NCI-H1417 treated with DMSO at 0.1 percent for 48 hours (cell line): ENCODE measurements at regions not wholly inside any gene's neighbourhood (a gene's known extent, or its start where the extent isn't known, plus 50 kb on each side); places are given as distances from the start of the nearest gene placed in this dataset.

Source experiments
- DNase-seq: peaks from one replicate; lab custom pipeline; 2025; lab: John Stamatoyannopoulos, UW

DNA sequence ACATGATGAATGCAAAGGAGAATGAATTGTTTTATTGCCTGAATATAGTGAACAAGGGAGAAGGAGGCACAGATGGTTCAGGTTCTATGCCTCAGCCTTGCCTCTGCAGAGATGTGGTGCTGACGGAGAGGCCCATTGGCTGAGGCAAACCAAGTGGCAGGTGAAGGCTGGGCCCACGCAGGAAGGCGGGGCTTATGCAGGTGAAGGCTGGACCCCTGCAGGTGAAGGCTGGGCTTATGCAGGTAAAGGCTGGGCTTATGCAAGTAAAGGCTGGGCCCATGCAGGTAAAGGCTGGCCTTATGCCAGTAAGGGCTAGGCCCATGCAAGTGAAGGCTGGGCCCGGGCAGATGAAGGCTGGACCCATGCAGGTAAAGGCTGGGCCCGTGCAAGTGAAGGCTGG, 414.7 kb downstream of the LRATD1 start:
- no peak for DNase-seq

DNA sequence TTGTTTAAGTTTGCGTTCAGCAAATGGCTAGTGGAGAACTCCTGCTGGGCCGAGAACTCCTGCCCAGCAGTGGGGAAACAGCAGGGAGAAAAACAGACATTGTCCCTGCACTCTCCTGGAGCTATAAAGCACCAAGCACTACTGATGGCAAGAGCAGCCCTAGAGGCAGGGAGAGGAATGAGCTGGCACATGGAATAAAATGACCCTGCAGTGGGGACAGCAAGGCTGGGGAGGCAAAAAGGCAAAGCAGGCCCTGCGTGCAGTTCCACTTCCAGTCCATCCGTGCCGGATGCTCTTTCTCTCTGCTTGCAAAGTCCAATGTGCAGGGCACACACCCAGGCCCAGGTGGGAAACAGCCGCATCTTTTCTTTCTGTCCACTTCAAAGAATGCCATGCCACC, 415.5 kb downstream of the LRATD1 start:
- DNase-seq: no peak

DNA sequence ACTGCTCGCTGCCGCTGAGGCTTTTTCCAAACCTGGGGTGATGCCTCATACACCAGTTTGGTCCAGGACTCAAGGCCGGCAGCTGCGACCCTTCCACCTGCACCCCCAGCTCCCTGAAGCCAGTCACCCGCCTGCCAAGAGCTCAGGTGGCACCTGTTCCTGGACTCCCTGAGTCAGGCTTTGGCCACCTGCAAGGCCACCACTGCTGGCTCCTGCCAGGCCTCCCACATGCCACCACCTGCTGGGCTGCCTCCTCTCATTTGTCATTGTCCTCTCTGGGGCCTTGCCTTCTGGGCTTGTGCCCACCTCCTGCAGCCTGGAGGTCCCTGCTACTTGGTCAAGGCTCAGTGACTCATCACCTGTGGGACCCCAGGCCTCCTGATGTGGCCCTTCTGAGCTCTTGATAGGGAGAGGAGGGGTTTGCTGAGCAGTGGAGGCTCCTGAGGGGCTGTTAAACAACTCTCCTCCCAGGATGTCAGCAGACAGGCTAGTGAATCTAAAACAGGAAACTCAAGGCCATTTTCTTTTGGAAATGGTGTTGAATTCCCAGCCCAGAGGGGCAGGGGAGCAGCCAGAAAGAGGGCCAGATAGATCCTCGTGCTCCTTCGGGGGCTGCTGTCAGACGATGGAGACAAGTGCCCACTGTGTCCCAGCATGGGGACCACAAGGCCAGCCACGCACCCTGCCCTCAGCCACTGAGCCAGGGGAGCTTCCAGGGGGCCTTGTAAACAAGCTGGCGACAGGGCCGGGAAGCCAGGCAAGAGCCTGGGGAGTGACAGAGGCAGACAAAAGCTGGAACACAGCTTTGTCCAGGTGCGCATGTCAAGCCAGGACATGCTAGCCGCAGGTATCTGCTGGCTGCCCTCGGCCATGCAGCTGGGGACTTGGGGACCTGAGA, 416.8 kb downstream of the LRATD1 start:
- DNase-seq: peak; percentile 4

DNA sequence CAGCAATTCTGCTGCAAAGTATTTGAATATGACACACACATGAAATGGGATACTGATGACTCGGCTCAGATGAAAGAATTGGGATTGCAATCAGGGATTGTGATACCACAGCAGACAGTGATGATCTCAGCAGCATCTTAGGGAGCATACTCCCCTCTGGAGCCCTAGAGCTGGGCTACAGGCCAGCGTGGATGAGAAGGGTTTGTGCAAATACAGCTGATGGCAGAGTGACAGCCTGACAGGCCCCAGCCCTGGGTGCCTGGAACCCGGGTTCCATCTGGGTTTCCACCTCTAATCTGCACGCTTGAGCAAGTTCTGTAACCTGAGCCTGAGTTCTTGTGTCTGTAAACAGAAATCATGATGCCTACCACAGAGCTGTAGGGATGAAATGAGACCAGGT, 418.0 kb downstream of the LRATD1 start:
- peak; percentile 56 for DNase-seq

DNA sequence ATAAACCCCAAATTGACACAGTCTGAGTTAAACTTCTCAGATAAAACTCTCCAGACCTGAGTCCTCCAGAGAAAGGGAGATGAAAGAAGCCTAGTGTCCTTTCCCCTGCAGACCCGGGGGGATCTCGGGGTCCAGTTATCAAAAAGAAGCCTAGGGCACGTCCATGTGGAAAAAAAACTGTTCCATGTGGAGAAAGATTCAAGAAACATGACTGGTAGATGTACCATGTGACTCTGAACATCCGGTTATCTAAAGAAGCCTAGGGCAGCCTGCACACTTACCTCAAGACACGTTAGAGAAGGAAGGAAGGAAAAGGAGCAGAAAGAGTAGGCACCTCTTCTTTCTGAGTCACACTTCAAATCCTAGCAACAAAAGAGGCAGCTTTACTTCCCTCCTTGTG, 421.0 kb downstream of the LRATD1 start:
- no peak for DNase-seq

DNA sequence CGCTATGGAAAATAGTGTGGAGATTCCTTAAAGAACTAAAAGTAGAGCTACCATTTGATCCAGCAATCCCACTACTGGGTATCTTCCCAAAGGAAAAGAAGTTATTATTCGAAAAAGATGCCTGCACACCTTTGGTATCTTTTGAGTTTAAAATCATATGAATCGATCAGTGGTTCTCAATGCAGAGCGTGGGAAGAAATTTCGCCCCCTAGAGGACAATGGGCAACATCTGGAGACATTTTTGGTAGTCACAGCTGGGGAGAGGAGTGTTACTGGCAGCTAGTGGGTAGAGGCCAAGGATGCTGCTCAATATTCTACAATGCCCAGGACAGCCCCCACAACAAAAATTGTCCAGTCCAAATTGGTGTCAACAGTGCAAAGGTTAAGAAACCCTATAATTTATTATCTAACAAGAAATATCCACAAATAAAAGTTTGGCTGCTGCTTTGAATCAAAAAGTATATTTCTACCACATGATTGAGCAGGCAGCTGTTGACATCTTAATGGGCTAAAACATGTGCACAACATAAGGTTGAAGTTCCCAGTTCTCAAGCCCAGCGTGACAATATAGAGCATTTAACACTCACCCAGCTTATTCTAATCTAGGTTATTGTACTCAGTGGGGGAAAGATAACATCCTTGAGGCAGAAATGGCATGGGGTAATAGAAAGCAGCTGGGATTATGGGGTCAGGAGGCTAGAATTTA, 425.7 kb downstream of the LRATD1 start:
- no peak for DNase-seq

DNA sequence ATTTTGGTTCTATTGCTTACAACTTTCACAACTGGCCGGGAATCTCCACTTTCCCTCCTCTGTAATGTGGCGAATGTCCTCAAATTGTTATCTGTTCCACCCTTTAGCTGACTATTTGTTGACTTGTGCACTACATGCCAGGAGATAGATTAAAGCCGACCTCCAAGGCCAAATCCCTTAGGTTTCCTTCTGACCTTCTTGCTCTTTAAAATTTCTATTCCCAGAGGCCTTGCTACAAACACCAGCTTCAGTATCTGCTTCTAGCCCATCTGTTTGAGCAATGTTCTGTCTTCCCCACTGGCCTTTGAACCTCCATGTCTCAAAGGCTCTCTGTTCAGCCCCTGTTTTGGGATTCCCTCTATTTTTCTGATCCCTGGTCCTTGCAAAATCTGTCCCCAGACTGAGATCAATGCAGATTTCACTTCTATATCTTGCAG, 426.2 kb downstream of the LRATD1 start:
- DNase-seq: no peak

DNA sequence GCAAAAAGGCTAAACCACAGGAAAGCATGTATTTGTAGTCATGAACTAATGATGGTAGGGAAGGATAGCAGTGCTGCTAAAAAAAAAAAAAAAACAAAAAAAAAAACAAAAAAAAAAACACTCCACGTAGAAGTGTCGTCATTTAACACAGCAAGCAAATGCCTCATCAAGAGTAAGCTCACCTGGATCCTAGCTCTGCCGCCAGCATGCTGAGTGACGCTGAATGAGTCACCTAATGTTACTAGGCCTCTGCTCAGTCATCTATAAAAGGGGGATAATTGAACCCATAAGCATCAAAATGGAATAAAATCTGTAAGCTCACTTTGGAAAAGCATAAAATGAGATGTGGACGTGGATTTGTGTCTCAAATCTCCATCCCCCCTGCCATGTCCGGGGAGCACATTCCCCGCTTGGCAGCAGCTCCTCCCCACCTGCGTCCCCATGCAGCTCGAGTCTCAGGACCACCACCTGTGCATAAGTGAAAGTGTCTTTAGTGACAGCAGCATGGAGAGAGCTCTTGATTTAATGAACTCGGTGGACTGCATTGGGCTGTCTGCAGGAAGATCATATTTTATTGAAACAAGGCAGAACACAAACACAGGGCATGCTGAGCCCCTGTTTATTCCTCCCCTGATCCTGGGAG, 427.5 kb downstream of the LRATD1 start:
- peak; percentile 14 for DNase-seq

DNA sequence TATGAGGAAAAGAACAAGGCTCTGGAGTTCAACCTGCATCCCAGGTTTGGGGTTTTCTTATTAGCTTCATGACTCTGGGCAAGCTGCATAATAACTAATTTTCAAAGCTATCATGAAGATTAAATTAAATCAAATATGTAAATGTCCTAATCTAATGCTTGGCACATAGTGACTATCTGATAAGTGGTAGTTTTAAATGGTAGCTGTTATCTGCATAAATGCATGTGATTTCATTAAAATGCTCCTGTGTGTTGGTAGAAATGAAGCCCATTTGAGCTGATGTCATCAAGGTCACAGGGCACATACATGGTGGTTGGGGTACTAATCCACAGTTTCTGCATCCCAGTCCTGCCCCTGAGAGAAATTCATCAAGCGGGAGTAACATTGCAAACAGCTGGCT, 428.8 kb downstream of the LRATD1 start:
- DNase-seq: no peak

DNA sequence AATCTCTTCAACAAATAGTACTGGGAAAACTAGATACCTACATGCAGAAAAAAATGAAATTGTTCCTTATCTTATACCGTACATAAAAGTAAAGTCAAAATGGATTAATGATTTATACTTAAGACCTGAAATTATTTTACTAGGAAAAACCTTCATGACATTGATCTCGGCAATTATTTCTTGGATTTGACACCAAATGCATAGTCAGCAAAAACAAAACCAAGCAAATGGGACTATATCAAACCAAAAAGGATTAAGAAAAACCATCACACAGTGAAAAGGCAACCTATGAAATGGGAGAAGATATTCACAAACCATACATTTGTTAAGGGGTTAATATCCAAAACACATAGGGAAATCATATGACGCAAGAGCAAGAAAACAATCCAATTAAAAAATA, 433.6 kb downstream of the LRATD1 start:
- DNase-seq: no peak

DNA sequence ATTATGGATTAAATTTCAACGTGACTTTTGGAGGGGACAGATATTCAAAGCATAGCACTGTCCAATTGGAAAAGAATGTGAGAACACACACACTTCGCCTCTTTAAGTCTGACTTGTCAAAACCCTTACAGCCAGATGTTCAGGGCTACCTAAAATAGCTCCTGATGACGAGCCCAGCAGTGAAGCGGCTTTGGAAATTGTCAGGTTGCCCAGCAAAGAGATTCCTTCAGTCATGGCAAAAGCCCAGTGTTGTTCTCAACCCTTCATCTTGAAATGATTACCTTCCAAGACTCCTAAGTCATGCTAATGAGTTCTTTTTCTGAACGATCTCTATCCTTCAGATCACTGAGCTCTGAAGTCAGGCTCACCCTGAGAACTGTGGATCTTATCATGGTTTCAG, 436.6 kb downstream of the LRATD1 start:
- DNase-seq: no peak

DNA sequence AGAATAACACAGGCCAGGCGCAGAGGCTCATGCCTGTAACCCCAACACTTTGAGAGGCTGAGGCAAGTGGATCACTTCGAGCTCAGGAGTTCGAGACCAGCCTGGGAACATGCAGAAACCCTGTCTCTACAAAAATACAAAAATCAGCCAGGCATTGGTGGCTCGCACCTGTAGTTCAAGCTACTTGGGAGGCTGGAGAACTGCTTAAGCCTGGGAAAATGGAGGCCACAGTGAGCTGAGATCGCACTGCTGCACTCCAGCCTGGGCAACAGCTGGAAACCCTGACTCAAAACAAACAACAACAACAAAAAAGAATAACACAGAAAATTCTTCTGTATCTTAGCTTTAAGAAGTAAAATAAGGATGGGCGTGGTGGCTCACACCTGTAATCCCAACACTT, 440.3 kb downstream of the LRATD1 start:
- no peak for DNase-seq

DNA sequence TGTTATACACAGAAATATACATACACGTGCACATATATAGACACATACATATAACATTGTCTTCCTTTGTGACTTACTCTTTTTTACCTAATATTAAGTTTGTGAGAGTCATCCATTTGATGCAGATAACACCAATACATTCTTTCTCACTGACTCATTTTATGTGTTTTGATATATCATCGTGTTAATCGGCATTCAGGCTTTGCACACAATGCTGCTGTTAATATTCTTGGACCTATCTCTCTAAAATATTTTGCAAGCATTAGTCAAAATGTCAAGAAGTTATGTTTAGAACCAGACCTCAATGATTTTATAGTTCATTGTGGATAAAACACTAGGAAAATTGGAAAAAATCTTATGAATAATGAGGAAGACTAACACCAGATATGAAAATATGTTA, 441.1 kb downstream of the LRATD1 start:
- DNase-seq: no peak

DNA sequence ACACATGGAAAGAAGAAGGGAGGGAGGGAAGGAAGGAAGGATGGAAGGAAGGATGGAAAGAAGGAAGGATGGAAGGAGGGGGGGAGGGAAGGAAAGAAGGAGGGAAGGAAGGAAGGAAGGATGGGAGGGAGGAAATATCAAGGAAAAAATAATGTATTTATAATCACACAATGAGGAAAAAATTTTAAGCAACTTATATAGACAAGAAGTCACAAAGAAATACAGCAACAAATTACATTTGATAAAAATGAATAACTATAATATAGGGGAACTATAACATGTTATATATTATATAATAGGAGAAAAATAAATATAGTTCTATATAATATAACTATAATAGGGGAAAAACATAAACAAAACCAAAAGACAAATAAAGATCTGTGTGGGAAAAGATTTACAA, 441.8 kb downstream of the LRATD1 start:
- no peak for DNase-seq

DNA sequence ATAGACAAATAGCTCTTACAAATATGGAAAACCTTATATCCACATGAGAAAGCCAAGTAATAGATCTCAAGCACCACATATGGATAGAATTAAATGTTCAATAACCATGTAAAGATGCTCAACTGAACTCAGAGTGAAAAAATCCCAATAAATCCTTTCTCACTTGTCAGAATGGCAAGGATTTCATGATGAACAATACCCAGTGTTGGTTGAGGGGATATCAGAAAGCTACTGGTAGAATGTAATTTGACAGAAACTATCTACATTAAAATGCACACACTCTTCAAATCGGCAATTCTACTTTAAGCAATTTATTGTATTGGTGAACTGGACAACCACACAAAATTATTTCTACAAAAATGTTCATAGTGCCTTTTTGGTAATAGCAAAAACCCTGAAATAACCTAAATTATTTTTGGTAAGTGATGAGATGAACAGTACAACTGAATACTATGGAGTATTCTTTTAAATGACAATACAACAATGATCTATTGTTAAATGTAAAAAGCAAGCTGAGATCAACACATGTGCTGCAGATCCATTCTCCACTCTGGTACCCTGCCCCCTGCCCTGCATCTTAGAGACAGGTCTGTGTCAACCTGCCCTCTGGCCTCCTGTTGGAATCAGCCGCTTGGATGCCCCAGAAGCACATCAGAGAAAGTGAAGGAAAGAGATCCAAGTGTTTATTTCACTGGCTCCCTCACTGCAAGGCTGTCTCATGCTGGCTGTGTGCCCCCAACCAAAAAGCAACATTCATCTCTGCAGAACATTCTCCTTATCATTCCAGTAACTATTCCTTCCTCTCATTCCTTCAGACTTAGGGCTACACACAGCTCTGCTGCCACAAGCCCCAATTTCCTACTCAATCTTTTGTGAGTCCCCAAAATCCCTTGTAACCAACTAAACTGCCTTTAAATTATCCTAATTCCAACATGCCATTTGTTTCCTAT, 442.5 kb downstream of the LRATD1 start:
- no peak for DNase-seq

DNA sequence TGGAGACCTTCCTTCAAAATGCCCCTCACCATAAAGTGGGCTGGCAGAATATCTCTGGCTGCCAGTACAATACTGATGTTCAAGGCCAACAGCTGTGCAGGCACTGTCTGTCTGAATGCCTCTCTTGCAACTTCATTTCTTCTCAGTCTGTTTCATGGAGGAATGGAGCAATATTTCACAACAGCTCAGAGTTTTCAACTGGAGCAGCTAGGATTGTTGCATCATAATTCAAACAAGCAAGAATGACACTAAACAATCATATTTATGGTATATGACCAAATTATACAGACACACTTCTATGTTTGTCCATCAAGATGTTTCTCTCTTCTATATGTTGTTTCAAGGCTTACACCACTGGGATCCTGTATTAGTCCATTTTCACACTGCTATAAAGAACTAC, 444.2 kb downstream of the LRATD1 start:
- DNase-seq: no peak

DNA sequence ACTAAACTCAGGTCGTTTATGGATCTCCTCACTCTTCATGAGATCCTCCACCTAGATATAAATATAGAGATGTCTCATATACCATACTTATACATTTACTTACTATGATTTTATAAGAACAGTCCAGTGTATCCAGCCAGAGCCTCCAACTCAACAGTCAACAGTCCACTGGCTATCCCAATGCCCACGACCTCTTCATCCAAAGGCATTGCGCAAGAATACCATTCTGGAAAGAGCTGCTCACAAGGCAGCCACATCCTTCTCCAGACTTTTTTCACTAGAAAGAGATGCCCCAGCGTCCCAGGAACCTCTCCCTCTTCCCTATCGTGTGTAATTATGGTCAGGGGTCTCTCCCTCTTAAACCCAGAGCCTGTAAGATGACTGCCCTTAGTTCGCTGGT, 448.8 kb downstream of the LRATD1 start:
- no peak for DNase-seq

DNA sequence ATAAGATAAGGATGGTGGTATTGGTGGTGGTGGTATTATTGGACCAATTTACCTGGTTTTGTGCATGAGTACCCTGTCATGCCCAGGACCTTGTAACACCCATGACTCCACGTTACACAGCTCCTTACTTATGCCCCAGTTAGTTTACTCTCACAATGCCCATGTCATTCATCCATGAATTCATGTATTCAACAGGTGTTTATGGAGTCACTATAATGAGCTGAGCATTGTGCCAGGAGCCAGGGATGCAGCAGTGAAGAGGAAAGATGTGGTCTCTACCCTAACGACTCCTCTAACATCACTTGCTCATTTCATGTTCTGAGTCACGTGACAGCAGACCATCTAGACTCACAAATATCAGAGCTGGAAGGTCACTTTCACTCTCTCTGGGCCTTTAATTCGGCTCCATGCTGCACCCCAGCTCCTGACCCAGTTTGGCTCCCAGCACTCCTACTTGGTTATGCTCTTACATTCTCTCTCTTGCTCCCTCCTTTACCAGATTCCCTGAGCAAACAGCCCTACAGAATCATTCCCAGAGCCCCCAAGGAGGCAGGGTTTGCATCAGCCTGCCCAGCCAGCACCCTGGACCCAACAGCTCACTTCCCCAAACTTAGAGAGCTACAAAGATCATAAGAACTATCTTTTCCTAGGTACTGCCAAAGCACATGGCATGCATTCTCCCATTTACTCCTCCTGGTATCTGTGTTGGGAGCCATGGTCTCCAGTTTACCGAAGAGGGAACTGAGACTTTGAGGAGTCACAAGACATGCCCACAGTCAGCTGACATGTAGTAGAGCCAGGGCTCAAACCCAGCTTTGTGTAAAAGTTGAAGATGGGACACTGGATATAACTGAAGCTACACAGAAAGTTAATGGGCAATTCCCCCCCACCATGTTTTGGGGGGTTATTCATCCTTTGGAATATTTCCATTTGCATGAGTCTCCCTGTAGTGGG, 449.9 kb downstream of the LRATD1 start:
- no peak for DNase-seq

DNA sequence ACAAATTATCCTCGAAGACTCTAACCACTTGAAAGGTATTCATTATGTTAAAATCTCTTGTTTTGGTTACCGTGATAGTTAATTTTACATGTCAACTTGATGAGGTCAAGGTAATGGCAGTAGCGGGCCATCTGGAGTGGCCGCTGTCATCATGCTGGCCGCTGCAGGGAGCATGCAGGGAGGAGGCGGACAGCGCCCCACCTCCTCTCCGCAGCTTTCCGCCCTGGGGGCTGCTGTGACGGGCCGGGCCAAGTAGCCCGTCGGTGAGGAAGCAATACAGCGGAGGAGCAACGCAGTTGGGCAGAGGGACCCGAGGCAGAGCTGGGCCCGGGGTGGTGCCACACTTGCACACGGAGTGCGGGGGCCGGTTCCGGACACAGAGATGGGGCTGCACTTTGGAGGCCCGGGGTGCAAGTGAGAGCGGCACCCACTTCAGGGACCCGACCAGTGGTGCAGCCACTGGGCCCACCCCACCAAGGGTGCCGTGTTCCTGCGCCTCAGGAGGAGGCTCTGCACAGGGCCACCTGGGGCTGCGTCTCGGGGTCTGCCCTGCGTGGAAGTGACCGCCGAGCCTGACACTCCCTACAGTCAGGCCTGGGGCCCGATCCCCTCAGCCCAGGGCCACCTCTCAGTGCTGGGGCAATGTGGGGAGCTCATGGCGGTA, 452.4 kb downstream of the LRATD1 start:
- DNase-seq: no peak

DNA sequence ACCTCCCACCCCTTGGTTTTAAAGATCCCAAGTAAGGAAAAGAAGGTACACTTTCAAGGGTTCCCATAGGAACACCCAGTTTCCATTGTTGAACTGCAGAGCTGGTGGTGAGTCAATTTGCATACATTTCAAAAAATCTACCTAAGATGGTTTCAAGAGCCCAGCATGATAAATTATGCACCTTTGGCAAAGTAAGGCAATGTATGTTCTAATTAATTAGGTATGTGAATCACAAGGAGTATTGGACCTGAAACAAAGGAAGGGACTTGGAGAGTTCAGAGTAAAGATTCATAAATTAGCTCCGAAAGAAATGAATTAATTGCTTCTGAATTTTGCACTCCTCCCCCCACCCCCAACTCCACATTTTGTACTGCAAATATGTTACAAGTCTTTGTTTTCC, 459.7 kb downstream of the LRATD1 start:
- no peak for DNase-seq
